ENCODE measurements at regions not wholly inside any gene's neighbourhood (a gene's known extent, or its start where the extent isn't known, plus 50 kb on each side); places are given as distances from the start of the nearest gene placed in this dataset.

- H3K36me3 Mint-ChIP-seq (ENCODE audit: low read depth), result no peaks in the 10 kb centered on the region
- H3K27ac Mint-ChIP-seq, result no peak overlapping the region
- no peaks in the 10 kb centered on the region for H3K9me3 Mint-ChIP-seq
- H3K27me3 Mint-ChIP-seq (ENCODE audit: low read depth), result peaks cover 9% of the 10 kb centered on the region
- no peaks in the 10 kb centered on the region for H3K4me1 Mint-ChIP-seq
- H3K4me3 Mint-ChIP-seq, result no peak overlapping the region
- TF ChIP-seq, protein P1, sequence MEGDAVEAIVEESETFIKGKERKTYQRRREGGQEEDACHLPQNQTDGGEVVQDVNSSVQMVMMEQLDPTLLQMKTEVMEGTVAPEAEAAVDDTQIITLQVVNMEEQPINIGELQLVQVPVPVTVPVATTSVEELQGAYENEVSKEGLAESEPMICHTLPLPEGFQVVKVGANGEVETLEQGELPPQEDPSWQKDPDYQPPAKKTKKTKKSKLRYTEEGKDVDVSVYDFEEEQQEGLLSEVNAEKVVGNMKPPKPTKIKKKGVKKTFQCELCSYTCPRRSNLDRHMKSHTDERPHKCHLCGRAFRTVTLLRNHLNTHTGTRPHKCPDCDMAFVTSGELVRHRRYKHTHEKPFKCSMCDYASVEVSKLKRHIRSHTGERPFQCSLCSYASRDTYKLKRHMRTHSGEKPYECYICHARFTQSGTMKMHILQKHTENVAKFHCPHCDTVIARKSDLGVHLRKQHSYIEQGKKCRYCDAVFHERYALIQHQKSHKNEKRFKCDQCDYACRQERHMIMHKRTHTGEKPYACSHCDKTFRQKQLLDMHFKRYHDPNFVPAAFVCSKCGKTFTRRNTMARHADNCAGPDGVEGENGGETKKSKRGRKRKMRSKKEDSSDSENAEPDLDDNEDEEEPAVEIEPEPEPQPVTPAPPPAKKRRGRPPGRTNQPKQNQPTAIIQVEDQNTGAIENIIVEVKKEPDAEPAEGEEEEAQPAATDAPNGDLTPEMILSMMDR (IDR thresholded peaks at IDR 0.05; ENCODE audit: unreplicated experiment in 3 of 3), result no peak
Measured at GRCh38 chr20:51898788-51899187, 96.5 kb upstream of the SALL4 start.

GRCh38 chr20:51894619-51895018 lies 92.3 kb upstream of the SALL4 start:
- Mint-ChIP-seq H3K27ac (no peak overlapping the region), H3K4me1 (no peaks in the 10 kb centered on the region)
- TF ChIP-seq, protein P1 (IDR thresholded peaks at IDR 0.05; ENCODE audit: unreplicated experiment in 3 of 3), result no peak

GRCh38 chr20:51894201-51894600 lies 91.9 kb upstream of the SALL4 start:
- H3K27ac Mint-ChIP-seq, result no peak overlapping the region
- H3K27me3 Mint-ChIP-seq (ENCODE audit: low read depth), result peaks cover 5% of the 10 kb centered on the region
- TF ChIP-seq, protein P1 (IDR thresholded peaks at IDR 0.05; ENCODE audit: unreplicated experiment in 3 of 3), result no peak
- H3K9me3 Mint-ChIP-seq, result no peaks in the 10 kb centered on the region
- H3K36me3 Mint-ChIP-seq (ENCODE audit: low read depth), result no peaks in the 10 kb centered on the region
- no peak overlapping the region for H3K4me3 Mint-ChIP-seq
- H3K4me1 Mint-ChIP-seq, result no peaks in the 10 kb centered on the region

More at GRCh38 chr20:51894619-51895018, 92.3 kb upstream of the SALL4 start:
- Mint-ChIP-seq H3K4me3 (no peak overlapping the region), H3K9me3 (no peaks in the 10 kb centered on the region), H3K27me3 (ENCODE audit: low read depth) (peaks cover 5% of the 10 kb centered on the region), H3K36me3 (ENCODE audit: low read depth) (no peaks in the 10 kb centered on the region)

- Mint-ChIP-seq H3K27me3 (ENCODE audit: low read depth) (peaks cover 5% of the 10 kb centered on the region), H3K4me1 (no peaks in the 10 kb centered on the region), H3K9me3 (no peaks in the 10 kb centered on the region), H3K4me3 (no peak overlapping the region), H3K36me3 (ENCODE audit: low read depth) (no peaks in the 10 kb centered on the region), H3K27ac (no peak overlapping the region)
- TF ChIP-seq, protein P1 (IDR thresholded peaks at IDR 0.05; ENCODE audit: unreplicated experiment in 3 of 3), result no peak
Measured at GRCh38 chr20:51893723-51894122, 91.4 kb upstream of the SALL4 start.

DNA sequence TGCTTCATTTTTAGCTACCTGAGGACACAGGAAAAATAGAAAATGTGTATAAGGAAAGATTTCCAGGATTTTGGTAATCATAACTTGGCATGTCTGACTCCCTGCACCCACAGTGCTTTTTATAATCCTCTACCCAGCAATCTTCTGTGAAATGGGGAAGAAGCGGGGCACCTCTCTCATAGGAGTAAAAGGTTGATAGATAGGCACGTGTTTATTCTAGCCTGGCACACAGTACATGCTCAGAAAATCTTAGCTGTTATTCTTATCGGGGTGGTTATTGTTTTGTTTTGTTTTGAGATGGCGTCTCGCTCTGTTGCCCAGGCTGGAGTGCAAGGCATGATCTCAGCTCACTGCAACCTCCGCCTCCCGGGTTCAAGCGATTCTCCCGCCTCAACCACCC lies 87.7 kb upstream of the SALL4 start:
- Mint-ChIP-seq H3K4me3 (no peak overlapping the region), H3K27me3 (ENCODE audit: low read depth) (no peaks in the 10 kb centered on the region), H3K4me1 (peaks cover 6% of the 10 kb centered on the region), H3K27ac (no peak overlapping the region), H3K9me3 (no peaks in the 10 kb centered on the region), H3K36me3 (ENCODE audit: low read depth) (no peaks in the 10 kb centered on the region)
- TF ChIP-seq, protein P1 (IDR thresholded peaks at IDR 0.05; ENCODE audit: unreplicated experiment in 3 of 3), result no peak

- Mint-ChIP-seq H3K9me3 (no peaks in the 10 kb centered on the region), H3K4me3 (no peak overlapping the region), H3K27me3 (ENCODE audit: low read depth) (no peaks in the 10 kb centered on the region), H3K4me1 (peaks cover 6% of the 10 kb centered on the region), H3K27ac (no peak overlapping the region), H3K36me3 (ENCODE audit: low read depth) (no peaks in the 10 kb centered on the region)
- TF ChIP-seq, protein P1 (IDR thresholded peaks at IDR 0.05; ENCODE audit: unreplicated experiment in 3 of 3), result no peak
Measured at GRCh38 chr20:51889466-51889865, 87.1 kb upstream of the SALL4 start.

Data from nephron (organoid).